ENCODE measurements at regions not wholly inside any gene's neighbourhood (a gene's known extent, or its start where the extent isn't known, plus 50 kb on each side); places are given as distances from the start of the nearest gene placed in this dataset.

DNA sequence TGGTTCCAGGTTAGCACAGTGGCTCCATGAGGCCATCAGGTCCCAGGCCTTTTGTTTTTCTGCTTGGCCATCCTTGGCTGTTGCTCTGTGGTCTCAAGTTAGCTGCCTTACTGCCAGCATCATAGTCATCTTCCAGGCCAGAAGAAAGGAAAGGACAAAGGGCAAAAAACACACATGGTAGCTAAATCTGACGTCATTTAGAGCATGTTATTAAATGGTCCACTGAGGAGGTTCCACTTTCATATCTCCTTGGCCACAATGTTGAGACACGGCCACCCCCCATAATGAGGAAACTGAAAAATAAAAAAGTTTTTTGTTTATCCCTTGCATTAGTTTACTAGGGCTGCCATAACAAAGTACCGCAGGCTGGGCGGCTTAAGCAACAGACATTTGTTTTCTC lies 106.4 kb upstream of the NIPBL start:
- no peak overlapping the region for H3K4me3 Mint-ChIP-seq
- H3K27me3 ChIP-seq (ENCODE audit: insufficient read depth), result no peaks in the 10 kb centered on the region
- no peaks in the 10 kb centered on the region for H3K27me3 Mint-ChIP-seq (ENCODE audit: insufficient read depth, low read depth, poor library complexity)
- no peak overlapping the region for H3K4me3 ChIP-seq
- H3K4me2 ChIP-seq, result no peak overlapping the region
- no peaks in the 10 kb centered on the region for H3K4me1 ChIP-seq (ENCODE audit: insufficient read depth)
- H3K9me3 Mint-ChIP-seq, result peaks cover 5% of the 10 kb centered on the region; the same call in 2 of the 3 replicates
- H3K36me3 ChIP-seq (ENCODE audit: insufficient read depth), result no peaks in the 10 kb centered on the region
- H3F3A ChIP-seq (replicated peaks; ENCODE audit: low read depth), result no peaks in the 10 kb centered on the region
- TF ChIP-seq, protein P1, sequence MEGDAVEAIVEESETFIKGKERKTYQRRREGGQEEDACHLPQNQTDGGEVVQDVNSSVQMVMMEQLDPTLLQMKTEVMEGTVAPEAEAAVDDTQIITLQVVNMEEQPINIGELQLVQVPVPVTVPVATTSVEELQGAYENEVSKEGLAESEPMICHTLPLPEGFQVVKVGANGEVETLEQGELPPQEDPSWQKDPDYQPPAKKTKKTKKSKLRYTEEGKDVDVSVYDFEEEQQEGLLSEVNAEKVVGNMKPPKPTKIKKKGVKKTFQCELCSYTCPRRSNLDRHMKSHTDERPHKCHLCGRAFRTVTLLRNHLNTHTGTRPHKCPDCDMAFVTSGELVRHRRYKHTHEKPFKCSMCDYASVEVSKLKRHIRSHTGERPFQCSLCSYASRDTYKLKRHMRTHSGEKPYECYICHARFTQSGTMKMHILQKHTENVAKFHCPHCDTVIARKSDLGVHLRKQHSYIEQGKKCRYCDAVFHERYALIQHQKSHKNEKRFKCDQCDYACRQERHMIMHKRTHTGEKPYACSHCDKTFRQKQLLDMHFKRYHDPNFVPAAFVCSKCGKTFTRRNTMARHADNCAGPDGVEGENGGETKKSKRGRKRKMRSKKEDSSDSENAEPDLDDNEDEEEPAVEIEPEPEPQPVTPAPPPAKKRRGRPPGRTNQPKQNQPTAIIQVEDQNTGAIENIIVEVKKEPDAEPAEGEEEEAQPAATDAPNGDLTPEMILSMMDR (conservative IDR thresholded peaks at IDR 0.05; ENCODE audit: low read depth in 2 of 2), result no peak
- no peak for TF ChIP-seq STAT1 (IDR thresholded peaks at IDR 0.05; ENCODE audit: unreplicated experiment)
- no peak for TF ChIP-seq JUNB (IDR thresholded peaks at IDR 0.05; ENCODE audit: unreplicated experiment)
- no peak for TF ChIP-seq NANOG (IDR thresholded peaks at IDR 0.05; ENCODE audit: borderline replicate concordance)
- TF ChIP-seq, protein P2, sequence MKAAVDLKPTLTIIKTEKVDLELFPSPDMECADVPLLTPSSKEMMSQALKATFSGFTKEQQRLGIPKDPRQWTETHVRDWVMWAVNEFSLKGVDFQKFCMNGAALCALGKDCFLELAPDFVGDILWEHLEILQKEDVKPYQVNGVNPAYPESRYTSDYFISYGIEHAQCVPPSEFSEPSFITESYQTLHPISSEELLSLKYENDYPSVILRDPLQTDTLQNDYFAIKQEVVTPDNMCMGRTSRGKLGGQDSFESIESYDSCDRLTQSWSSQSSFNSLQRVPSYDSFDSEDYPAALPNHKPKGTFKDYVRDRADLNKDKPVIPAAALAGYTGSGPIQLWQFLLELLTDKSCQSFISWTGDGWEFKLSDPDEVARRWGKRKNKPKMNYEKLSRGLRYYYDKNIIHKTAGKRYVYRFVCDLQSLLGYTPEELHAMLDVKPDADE (IDR thresholded peaks at IDR 0.05), result no peak
- no peak for TF ChIP-seq CREB1 (CRISPR knock-in tag; IDR thresholded peaks at IDR 0.05; ENCODE audit: low read depth)
- H3K36me3 Mint-ChIP-seq (ENCODE audit: low read depth), result peaks cover 6% of the 10 kb centered on the region; the same call in 2 of the 3 replicates
- no peak for DNase-seq (ENCODE audit: low spot score)
- no peak overlapping the region for H2AFZ ChIP-seq
- H3K79me2 ChIP-seq (replicated peaks; ENCODE audit: insufficient read depth), result no peaks in the 10 kb centered on the region
- H3K27ac ChIP-seq (ENCODE audit: low read depth), result no peak overlapping the region
- H4K20me1 ChIP-seq (replicated peaks; ENCODE audit: insufficient read depth), result no peaks in the 10 kb centered on the region
- 0 out of 3 replicates have a peak, but pooled peaks cover 3% of the 10 kb centered on the region for H3K4me1 Mint-ChIP-seq
- ATAC-seq, result no peak
- H3K9me2 ChIP-seq (ENCODE audit: insufficient read depth), result peaks cover 4% of the 10 kb centered on the region; the same call in 1 of the 2 replicates
- no peak overlapping the region for H3K27ac Mint-ChIP-seq

- Histone ChIP-seq H3K4me1 (ENCODE audit: insufficient read depth) (no peaks in the 10 kb centered on the region), H3K4me2 (no peak overlapping the region), H3K27ac (ENCODE audit: low read depth) (no peak overlapping the region), H3K4me3 (no peak overlapping the region), H3K27me3 (ENCODE audit: insufficient read depth) (no peaks in the 10 kb centered on the region), H2AFZ (no peak overlapping the region; the same call in 1 of the 2 replicates), H3K36me3 (ENCODE audit: insufficient read depth) (no peaks in the 10 kb centered on the region), H3K79me2 (replicated peaks; ENCODE audit: insufficient read depth) (no peaks in the 10 kb centered on the region), H3F3A (replicated peaks; ENCODE audit: low read depth) (no peaks in the 10 kb centered on the region), H4K20me1 (replicated peaks; ENCODE audit: insufficient read depth) (no peaks in the 10 kb centered on the region), H3K9me2 (ENCODE audit: insufficient read depth) (no peaks in the 10 kb centered on the region)
- DNase-seq (ENCODE audit: low spot score), result no peak
- Mint-ChIP-seq H3K27ac (no peak overlapping the region), H3K27me3 (ENCODE audit: insufficient read depth, low read depth, poor library complexity) (peaks cover 4% of the 10 kb centered on the region), H3K4me3 (no peak overlapping the region), H3K9me3 (peaks cover 5% of the 10 kb centered on the region; the same call in 2 of the 3 replicates), H3K4me1 (0 out of 3 replicates have a peak, but pooled peaks cover 7% of the 10 kb centered on the region), H3K36me3 (ENCODE audit: low read depth) (peaks cover 6% of the 10 kb centered on the region; the same call in 2 of the 3 replicates)
- ATAC-seq, result no peak
- TF ChIP-seq CREB1 (CRISPR knock-in tag; IDR thresholded peaks at IDR 0.05; ENCODE audit: low read depth) (no peak), EZH2phosphoT487 (IDR thresholded peaks at IDR 0.05; ENCODE audit: unreplicated experiment) (no peak)
- TF ChIP-seq, protein P1 (conservative IDR thresholded peaks at IDR 0.05; ENCODE audit: low read depth in 2 of 2), result no peak
- TF ChIP-seq, protein P3, sequence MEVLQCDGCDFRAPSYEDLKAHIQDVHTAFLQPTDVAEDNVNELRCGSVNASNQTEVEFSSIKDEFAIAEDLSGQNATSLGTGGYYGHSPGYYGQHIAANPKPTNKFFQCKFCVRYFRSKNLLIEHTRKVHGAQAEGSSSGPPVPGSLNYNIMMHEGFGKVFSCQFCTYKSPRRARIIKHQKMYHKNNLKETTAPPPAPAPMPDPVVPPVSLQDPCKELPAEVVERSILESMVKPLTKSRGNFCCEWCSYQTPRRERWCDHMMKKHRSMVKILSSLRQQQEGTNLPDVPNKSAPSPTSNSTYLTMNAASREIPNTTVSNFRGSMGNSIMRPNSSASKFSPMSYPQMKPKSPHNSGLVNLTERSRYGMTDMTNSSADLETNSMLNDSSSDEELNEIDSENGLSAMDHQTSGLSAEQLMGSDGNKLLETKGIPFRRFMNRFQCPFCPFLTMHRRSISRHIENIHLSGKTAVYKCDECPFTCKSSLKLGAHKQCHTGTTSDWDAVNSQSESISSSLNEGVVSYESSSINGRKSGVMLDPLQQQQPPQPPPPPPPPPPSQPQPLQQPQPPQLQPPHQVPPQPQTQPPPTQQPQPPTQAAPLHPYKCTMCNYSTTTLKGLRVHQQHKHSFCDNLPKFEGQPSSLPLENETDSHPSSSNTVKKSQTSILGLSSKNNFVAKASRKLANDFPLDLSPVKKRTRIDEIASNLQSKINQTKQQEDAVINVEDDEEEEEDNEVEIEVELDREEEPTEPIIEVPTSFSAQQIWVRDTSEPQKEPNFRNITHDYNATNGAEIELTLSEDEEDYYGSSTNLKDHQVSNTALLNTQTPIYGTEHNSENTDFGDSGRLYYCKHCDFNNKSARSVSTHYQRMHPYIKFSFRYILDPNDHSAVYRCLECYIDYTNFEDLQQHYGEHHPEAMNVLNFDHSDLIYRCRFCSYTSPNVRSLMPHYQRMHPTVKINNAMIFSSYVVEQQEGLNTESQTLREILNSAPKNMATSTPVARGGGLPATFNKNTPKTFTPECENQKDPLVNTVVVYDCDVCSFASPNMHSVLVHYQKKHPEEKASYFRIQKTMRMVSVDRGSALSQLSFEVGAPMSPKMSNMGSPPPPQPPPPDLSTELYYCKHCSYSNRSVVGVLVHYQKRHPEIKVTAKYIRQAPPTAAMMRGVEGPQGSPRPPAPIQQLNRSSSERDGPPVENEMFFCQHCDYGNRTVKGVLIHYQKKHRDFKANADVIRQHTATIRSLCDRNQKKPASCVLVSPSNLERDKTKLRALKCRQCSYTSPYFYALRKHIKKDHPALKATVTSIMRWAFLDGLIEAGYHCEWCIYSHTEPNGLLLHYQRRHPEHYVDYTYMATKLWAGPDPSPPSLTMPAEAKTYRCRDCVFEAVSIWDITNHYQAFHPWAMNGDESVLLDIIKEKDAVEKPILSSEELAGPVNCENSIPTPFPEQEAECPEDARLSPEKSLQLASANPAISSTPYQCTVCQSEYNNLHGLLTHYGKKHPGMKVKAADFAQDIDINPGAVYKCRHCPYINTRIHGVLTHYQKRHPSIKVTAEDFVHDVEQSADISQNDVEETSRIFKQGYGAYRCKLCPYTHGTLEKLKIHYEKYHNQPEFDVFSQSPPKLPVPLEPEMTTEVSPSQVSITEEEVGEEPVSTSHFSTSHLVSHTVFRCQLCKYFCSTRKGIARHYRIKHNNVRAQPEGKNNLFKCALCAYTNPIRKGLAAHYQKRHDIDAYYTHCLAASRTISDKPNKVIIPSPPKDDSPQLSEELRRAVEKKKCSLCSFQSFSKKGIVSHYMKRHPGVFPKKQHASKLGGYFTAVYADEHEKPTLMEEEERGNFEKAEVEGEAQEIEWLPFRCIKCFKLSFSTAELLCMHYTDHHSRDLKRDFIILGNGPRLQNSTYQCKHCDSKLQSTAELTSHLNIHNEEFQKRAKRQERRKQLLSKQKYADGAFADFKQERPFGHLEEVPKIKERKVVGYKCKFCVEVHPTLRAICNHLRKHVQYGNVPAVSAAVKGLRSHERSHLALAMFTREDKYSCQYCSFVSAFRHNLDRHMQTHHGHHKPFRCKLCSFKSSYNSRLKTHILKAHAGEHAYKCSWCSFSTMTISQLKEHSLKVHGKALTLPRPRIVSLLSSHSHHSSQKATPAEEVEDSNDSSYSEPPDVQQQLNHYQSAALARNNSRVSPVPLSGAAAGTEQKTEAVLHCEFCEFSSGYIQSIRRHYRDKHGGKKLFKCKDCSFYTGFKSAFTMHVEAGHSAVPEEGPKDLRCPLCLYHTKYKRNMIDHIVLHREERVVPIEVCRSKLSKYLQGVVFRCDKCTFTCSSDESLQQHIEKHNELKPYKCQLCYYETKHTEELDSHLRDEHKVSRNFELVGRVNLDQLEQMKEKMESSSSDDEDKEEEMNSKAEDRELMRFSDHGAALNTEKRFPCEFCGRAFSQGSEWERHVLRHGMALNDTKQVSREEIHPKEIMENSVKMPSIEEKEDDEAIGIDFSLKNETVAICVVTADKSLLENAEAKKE (CRISPR knock-in tag; IDR thresholded peaks at IDR 0.05), result no peak
Observed at GRCh38 chr5:36772276-36773140, 104.1 kb upstream of the NIPBL start.
